VCaP (cell line): ENCODE measurements at regions not wholly inside any gene's neighbourhood (a gene's known extent, or its start where the extent isn't known, plus 50 kb on each side); places are given as distances from the start of the nearest gene placed in this dataset.

Experiments
- H3K27ac ChIP-seq: fragments of 450-650 bp; 2 replicates; pipeline ENCODE4 v1.5.1; 2017
- TF ChIP-seq, protein P1 (sequence below): fragments of 450-650 bp; conservative IDR thresholded peaks from 2 replicates; pipeline ENCODE4 v1.5.1; 2017; ENCODE audit warnings: mild to moderate bottlenecking, moderate library complexity

DNA sequence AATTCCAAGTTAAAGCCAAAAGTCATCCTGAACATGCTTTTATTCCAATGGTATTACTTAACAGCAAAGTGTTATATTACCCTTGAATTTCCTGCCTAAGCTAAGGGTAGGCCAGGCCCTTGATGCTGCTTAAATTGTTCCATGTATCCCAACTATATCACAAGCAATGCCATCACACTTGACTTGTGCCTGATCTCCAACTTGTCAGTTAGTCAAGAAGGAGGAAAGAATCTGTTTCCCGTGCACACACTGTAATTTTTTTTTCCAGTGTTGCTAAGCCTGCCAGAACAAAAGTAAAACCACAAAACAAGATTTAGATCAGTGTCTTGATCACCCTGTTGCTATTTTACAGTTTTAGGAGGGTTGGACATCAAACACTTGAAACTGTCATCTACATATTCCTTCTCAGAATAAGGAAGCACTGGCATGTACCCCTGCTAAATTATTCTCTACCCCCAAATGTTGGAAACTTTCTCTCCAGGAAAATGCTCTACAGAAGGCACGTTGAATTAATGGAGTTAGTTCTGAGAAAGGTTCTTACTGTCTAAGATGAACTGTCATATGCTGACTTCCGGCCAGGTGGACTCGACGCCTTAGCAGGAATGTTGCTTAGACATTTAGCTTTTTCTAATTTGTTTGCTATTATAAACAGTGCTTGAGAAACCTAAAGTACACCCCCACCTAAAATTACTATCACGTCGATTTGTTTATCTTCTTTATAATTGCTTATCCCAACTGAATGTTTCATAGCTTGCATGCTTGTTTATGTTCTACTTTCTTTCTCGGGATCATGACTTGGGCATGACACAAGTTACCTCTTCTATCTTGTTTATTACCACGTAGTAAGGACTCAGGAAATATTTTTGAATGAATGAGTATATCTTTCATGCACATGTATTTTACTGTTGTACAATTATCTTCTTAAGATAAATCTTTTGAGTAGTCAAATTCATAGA lies 105.5 kb upstream of the ZNF438 start:
- no peak overlapping the region for H3K27ac ChIP-seq
- TF ChIP-seq, protein P1, sequence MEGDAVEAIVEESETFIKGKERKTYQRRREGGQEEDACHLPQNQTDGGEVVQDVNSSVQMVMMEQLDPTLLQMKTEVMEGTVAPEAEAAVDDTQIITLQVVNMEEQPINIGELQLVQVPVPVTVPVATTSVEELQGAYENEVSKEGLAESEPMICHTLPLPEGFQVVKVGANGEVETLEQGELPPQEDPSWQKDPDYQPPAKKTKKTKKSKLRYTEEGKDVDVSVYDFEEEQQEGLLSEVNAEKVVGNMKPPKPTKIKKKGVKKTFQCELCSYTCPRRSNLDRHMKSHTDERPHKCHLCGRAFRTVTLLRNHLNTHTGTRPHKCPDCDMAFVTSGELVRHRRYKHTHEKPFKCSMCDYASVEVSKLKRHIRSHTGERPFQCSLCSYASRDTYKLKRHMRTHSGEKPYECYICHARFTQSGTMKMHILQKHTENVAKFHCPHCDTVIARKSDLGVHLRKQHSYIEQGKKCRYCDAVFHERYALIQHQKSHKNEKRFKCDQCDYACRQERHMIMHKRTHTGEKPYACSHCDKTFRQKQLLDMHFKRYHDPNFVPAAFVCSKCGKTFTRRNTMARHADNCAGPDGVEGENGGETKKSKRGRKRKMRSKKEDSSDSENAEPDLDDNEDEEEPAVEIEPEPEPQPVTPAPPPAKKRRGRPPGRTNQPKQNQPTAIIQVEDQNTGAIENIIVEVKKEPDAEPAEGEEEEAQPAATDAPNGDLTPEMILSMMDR, result no peak

DNA sequence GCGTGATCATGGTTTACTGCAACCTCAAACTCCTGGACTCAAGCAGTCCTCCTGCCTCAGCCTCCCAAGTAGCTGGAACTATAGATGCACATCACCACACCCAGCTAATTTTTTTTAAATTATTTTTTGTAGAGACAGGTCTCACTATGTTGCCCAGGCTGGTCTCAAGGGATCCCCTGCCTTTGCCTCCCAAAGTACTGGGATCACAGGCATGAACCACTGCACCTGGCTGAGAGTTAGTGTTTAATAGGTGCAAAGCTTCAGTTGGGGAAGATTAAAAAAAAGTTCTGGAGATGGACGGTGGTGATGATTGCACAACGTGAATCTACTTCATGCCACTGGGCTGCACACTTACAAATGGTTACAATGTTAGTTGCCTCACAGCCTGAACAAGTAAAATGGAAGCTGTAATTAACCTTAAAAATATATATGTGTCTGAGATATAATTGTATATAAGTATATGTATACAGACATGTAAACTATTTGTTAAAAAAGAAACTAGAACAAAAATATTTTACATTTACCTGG lies 106.4 kb upstream of the ZNF438 start:
- no peak overlapping the region for H3K27ac ChIP-seq
- TF ChIP-seq, protein P1, result no peak

DNA sequence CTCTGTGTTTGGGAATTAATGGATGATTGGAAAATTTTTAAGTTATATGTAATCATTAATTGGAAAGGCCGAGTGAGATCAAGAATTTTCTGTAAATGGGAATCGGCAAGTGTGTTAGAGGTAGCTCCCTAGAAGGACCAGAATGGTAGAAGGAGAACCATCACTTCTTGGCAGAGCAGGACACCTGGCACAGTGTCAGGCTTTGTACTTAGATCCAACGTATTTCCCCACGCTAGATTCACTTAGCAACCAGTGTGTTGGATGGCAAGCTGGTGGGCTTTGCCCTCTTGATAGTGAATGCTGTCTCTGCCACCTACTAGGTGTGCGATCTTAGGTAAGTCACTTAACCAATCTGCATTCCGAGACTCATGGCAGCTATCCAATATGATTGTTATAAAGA lies 107.8 kb upstream of the ZNF438 start:
- TF ChIP-seq, protein P1, result no peak
- no peak overlapping the region for H3K27ac ChIP-seq

DNA sequence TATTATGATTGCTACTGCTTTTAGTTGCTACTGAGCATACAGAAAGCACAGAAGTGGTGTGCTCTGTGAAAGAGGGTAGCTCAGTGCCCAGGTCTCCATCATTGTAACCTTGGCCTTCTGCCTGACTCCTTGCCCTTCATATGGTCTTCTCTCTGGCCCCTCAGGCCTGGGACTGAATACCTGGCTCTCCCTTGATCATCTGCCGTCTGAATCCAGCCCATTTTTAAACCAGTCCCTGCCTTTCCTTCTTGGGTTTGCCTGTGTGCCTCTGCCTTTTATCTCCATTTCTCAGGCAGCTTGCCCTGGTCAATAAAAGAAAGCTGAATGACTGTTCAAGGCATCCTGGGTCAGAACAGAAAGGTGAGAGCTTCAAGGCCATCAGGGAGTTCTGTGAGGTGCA lies 109.1 kb upstream of the ZNF438 start:
- H3K27ac ChIP-seq, result no peak overlapping the region
- TF ChIP-seq, protein P1, result no peak

DNA sequence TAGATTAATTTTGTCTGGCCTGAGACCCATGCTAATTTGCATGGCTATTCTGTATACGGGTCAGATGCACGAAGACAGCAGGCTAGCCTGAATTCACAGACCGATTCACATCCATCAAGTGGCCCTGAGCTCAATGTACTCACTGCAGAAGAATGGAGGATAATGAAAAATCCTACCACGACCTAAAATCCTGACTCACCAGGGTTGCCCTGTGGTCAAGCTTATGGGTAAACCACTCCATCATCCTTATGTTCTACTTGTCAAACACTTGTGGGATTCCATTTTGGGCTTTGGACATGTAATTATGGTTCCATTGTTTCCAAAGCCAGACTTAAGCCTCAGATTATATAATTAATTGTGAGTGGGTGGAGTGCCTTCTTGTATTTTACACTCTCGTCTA lies 110.4 kb upstream of the ZNF438 start:
- no peak overlapping the region for H3K27ac ChIP-seq
- TF ChIP-seq, protein P1, result no peak

DNA sequence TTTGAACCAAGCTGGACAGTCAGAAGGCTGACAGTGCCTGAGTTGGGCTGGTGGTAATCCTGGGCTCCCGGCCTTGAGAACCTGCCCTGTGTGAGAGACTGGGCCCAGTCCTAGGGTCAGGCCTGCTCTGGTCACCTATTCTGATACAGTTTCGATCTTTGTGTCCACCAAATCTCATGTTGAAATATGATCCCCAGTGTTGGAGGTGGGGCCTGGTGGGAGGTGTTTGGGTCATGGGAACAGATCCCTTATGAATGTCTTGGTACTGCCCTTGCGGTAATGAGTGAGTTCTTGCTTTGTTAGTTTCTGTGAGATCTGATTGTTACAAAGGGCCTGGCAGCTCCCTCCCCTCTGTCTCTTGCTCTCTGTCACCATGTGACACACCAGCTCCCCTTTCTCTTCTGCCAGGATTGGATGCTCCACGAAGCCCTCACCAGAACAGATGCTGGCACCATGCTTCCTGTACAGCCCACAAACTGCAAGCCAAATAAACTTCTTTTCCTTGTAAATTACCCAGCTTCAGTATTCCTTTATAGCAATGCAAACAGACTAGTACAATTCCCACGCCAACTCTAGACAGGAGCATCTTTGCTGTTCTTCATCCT lies 111.8 kb upstream of the ZNF438 start:
- TF ChIP-seq, protein P1, result no peak
- peak overlapping the region; percentile 72 for H3K27ac ChIP-seq

DNA sequence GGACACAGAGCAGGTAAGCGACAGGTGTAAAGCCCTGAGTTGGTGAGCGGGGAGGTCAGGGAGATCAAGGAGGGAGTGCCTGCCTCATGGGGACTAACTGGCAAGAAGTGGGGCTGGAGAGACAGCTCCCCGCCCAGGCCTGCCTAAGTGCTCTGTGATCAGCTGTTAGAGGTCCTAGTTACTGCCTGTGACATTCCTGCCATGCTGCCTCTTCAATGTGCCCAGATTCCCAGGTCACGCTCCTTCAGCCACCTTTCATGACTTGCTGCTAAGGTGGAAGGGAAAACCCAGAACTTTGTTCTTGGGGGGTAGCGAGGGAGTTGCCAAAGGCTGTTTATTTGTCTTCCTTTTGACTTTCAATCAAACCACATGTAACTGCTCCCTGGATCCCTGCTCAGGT lies 114.3 kb upstream of the ZNF438 start:
- TF ChIP-seq, protein P1, result no peak
- H3K27ac ChIP-seq, result no peak overlapping the region
